B cell (primary cell): ENCODE measurements at regions not wholly inside any gene's neighbourhood (a gene's known extent, or its start where the extent isn't known, plus 50 kb on each side); places are given as distances from the start of the nearest gene placed in this dataset.

ENCODE experiments used
- EZH2 ChIP-seq: IDR thresholded peaks from 2 replicates; pipeline ENCODE4 v1.6.1; 2012; ENCODE audit warnings: borderline replicate concordance, low read depth, mild to moderate bottlenecking, moderate library complexity, low read length; ENCODE audit not compliant: insufficient read depth, poor library complexity, severe bottlenecking
- TF ChIP-seq, protein P1 (sequence below): fragments of 200-600 bp; IDR thresholded peaks from one replicate; pipeline ENCODE4 v1.8.0; 2022; ENCODE audit warnings: antibody characterized with exemption, mild to moderate bottlenecking

DNA sequence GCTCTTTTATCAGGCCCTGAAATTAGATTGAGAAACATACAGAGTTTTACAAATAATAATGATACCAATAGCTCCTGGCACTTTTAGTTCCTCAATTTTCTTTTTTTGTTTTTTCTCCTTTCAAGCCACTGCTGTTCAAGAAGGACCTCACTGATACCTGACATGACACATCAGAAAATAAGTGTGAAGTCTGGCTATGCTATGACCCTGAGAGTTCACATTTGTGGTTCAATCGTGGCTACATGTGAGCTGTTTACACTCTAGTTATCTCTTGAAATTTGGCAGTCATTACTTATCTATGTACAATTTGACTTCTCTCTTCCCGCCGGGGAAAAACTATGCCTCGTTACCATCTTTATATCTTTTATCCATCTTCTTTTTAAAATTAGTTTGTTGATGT is 686.5 kb downstream of the EPHA4 start:
- TF ChIP-seq, protein P1, sequence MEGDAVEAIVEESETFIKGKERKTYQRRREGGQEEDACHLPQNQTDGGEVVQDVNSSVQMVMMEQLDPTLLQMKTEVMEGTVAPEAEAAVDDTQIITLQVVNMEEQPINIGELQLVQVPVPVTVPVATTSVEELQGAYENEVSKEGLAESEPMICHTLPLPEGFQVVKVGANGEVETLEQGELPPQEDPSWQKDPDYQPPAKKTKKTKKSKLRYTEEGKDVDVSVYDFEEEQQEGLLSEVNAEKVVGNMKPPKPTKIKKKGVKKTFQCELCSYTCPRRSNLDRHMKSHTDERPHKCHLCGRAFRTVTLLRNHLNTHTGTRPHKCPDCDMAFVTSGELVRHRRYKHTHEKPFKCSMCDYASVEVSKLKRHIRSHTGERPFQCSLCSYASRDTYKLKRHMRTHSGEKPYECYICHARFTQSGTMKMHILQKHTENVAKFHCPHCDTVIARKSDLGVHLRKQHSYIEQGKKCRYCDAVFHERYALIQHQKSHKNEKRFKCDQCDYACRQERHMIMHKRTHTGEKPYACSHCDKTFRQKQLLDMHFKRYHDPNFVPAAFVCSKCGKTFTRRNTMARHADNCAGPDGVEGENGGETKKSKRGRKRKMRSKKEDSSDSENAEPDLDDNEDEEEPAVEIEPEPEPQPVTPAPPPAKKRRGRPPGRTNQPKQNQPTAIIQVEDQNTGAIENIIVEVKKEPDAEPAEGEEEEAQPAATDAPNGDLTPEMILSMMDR, result no peak
- TF ChIP-seq EZH2, result no peak
